ENCODE measurements at regions not wholly inside any gene's neighbourhood (a gene's known extent, or its start where the extent isn't known, plus 50 kb on each side); places are given as distances from the start of the nearest gene placed in this dataset.

DNA sequence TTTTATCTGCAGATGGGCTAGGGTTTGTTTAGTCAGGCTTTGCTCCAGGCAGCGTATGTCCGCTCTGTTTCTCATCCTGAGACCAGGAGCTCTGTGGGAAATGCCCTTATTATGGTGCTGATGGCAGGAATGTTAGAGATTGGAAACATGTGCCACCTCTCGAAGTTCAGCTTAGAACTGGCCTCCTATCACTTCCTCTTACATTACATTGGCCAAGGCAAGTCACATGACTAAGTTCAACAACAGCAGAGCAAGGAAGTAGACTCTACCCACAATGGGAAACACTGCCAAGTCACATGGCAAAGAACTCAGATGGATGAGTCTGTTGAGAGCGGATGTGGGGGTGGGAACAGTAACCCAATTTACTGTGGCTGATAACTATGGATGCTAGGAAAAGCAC is 161.9 kb upstream of the WSCD2 start:
- H3K36me3 Mint-ChIP-seq = no peaks in the 10 kb centered on the region
- H3K4me1 Mint-ChIP-seq (ENCODE audit: low read depth in 2 of 2) = no peaks in the 10 kb centered on the region
- ATAC-seq (no peak), DNase-seq (ENCODE audit: low spot score) (no peak)
- H3K27ac Mint-ChIP-seq = no peak overlapping the region
- peaks cover 9 to 21% of the 10 kb centered on the region in 2 donors for H3K27me3 Mint-ChIP-seq
- no peak overlapping the region for H3K4me3 Mint-ChIP-seq
- H3K9me3 Mint-ChIP-seq = peaks cover 3% of the 10 kb centered on the region

DNA sequence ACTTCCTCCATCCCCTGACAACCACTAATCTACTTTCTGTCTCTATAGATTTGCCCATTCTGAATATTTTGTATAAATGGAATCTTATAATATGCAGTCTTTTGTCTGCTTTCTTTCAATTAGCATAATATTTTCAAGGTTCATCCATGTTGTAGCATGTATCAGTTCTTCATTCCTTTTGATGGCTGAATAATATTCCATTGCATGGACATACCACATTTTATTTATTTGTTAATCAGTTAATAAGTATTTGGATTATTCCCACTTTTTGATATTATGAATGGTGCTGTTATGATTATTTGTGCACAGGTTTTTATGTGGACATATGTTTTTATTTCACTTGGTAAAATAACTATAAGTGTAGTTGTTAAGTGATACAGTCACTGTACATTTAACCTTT is 155.1 kb upstream of the WSCD2 start:
- Mint-ChIP-seq H3K4me1 (ENCODE audit: low read depth in 2 of 2) (no peaks in the 10 kb centered on the region), H3K36me3 (no peaks in the 10 kb centered on the region), H3K4me3 (no peak overlapping the region), H3K27me3 (peaks cover 27 to 44% of the 10 kb centered on the region in 2 donors), H3K9me3 (no peaks in the 10 kb centered on the region), H3K27ac (no peak overlapping the region)
- no peak for ATAC-seq
- no peak for DNase-seq (ENCODE audit: low spot score)

- no peaks in the 10 kb centered on the region for H3K9me3 Mint-ChIP-seq
- DNase-seq (ENCODE audit: low spot score) = no peak
- H3K36me3 Mint-ChIP-seq = no peaks in the 10 kb centered on the region
- peaks cover 29 to 45% of the 10 kb centered on the region in 2 donors for H3K27me3 Mint-ChIP-seq
- no peak overlapping the region for H3K27ac Mint-ChIP-seq
- no peak for ATAC-seq
- H3K4me1 Mint-ChIP-seq (ENCODE audit: low read depth in 2 of 2) = no peaks in the 10 kb centered on the region
- no peak overlapping the region for H3K4me3 Mint-ChIP-seq
These were observed 152.8 kb upstream of the WSCD2 start for GRCh38 chr12:107976331-107976730.

GRCh38 chr12:107978201-107978600 is 150.9 kb upstream of the WSCD2 start:
- peaks cover 32 to 50% of the 10 kb centered on the region in 2 donors for H3K27me3 Mint-ChIP-seq
- ATAC-seq = no peak

DNA sequence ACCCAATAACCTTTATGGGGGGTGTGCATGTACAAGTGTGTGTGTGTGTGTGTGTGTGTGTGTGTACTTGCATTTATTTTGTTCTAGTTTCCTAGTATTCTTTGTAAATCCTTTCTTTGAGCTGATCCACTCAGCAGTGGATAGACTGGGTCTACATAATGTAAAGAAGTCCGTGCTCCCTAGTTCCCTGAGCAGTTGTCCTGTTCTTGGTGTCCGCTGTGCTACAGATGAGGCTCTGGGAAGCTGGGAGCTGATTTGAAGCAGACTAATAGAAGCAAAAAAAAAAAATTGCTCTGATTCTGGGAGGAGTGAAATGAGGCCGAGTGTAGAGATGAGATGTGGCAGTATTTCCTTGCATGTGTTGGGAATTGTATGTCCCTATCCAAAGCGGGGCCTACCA is 150.4 kb upstream of the WSCD2 start:
- Mint-ChIP-seq H3K27ac (no peak overlapping the region), H3K4me3 (no peak overlapping the region), H3K9me3 (no peaks in the 10 kb centered on the region), H3K27me3 (peaks cover 35 to 53% of the 10 kb centered on the region in 2 donors), H3K36me3 (no peaks in the 10 kb centered on the region), H3K4me1 (ENCODE audit: low read depth in 2 of 2) (no peaks in the 10 kb centered on the region)
- DNase-seq (ENCODE audit: low spot score) (no peak), ATAC-seq (no peak)

More at GRCh38 chr12:107978201-107978600, 150.9 kb upstream of the WSCD2 start:
- H3K4me3 Mint-ChIP-seq = no peak overlapping the region
- H3K4me1 Mint-ChIP-seq (ENCODE audit: low read depth in 2 of 2) = no peaks in the 10 kb centered on the region
- H3K27ac Mint-ChIP-seq = no peak overlapping the region
- no peaks in the 10 kb centered on the region for H3K9me3 Mint-ChIP-seq
- DNase-seq (ENCODE audit: low spot score) = no peak
- H3K36me3 Mint-ChIP-seq = no peaks in the 10 kb centered on the region

- peaks cover 25 to 36% of the 10 kb centered on the region in 2 donors for H3K27me3 Mint-ChIP-seq
- no peak for ATAC-seq
These were observed 145.2 kb upstream of the WSCD2 start for GRCh38 chr12:107983756-107984472.

GRCh38 chr12:107984973-107985372 is 144.1 kb upstream of the WSCD2 start:
- no peaks in the 10 kb centered on the region for H3K36me3 Mint-ChIP-seq
- H3K27me3 Mint-ChIP-seq = peaks cover 32 to 43% of the 10 kb centered on the region in 2 donors
- H3K9me3 Mint-ChIP-seq = no peaks in the 10 kb centered on the region
- H3K4me1 Mint-ChIP-seq (ENCODE audit: low read depth in 2 of 2) = no peaks in the 10 kb centered on the region
- H3K4me3 Mint-ChIP-seq = no peak overlapping the region
- ATAC-seq (no peak), DNase-seq (ENCODE audit: low spot score) (no peak)
- no peak overlapping the region for H3K27ac Mint-ChIP-seq

More at GRCh38 chr12:107983756-107984472, 145.2 kb upstream of the WSCD2 start:
- Mint-ChIP-seq H3K36me3 (no peaks in the 10 kb centered on the region), H3K27ac (no peak overlapping the region), H3K4me1 (ENCODE audit: low read depth in 2 of 2) (no peaks in the 10 kb centered on the region), H3K4me3 (no peak overlapping the region), H3K9me3 (no peaks in the 10 kb centered on the region)
- DNase-seq (ENCODE audit: low spot score) = no peak

DNA sequence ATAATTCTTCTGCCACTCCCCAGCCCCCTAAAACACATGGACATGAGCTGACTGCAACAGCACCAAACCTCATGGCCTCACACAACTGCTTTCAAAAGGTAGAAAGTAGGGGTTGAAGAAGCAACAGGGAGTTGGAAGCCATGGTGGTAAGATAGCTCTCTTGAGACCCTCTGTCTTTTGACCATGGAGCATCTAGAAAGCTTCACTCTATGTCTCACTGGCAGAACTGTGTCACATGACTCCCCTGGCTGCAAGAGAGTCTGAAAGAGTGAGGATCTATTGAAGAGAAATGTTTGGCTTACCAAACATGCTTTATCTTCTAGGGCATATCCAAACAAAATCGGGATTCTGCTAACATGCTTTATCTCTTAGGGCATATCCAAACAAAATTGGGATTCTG is 142.9 kb upstream of the WSCD2 start:
- DNase-seq (ENCODE audit: low spot score) (no peak), ATAC-seq (no peak)
- no peaks in the 10 kb centered on the region for H3K4me1 Mint-ChIP-seq (ENCODE audit: low read depth in 2 of 2)
- H3K36me3 Mint-ChIP-seq = no peaks in the 10 kb centered on the region
- H3K27me3 Mint-ChIP-seq = peaks cover 37 to 55% of the 10 kb centered on the region in 2 donors
- no peak overlapping the region for H3K27ac Mint-ChIP-seq
- no peaks in the 10 kb centered on the region for H3K9me3 Mint-ChIP-seq
- H3K4me3 Mint-ChIP-seq = no peak overlapping the region

DNA sequence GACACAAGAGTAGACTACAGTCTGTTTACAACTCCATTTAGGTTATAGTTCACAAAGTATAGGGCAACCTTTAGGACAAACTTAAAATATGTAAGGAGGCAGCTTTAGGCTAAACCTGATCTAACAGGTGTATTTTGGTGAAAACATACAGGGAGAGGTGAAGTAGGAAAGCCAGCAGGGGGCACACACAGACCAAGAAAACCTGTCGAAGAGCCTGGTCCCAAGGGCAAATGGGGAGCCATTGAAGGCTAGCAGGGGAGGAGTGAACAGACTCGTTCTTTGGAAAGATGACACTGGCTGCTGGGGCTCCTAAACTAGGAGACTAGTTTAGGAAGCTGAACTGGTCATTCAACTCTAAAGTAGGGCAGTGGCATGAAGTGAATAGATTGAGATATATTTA is 138.8 kb upstream of the WSCD2 start:
- DNase-seq (ENCODE audit: low spot score) (no peak), ATAC-seq (peak in 1 of 2 donors; percentile 48)
- no peak overlapping the region for H3K27ac Mint-ChIP-seq
- H3K36me3 Mint-ChIP-seq = no peaks in the 10 kb centered on the region
- no peaks in the 10 kb centered on the region for H3K4me1 Mint-ChIP-seq (ENCODE audit: low read depth in 2 of 2)
- H3K27me3 Mint-ChIP-seq = peaks cover 29 to 48% of the 10 kb centered on the region in 2 donors
- no peak overlapping the region for H3K4me3 Mint-ChIP-seq
- no peaks in the 10 kb centered on the region for H3K9me3 Mint-ChIP-seq

GRCh38 chr12:107992029-107992428 is 137.1 kb upstream of the WSCD2 start:
- Mint-ChIP-seq H3K4me1 (ENCODE audit: low read depth in 2 of 2) (no peaks in the 10 kb centered on the region), H3K27me3 (peaks cover 40 to 66% of the 10 kb centered on the region in 2 donors), H3K9me3 (no peaks in the 10 kb centered on the region), H3K4me3 (no peak overlapping the region), H3K36me3 (no peaks in the 10 kb centered on the region), H3K27ac (no peak overlapping the region)
- ATAC-seq = no peak
- no peak for DNase-seq (ENCODE audit: low spot score)

DNA sequence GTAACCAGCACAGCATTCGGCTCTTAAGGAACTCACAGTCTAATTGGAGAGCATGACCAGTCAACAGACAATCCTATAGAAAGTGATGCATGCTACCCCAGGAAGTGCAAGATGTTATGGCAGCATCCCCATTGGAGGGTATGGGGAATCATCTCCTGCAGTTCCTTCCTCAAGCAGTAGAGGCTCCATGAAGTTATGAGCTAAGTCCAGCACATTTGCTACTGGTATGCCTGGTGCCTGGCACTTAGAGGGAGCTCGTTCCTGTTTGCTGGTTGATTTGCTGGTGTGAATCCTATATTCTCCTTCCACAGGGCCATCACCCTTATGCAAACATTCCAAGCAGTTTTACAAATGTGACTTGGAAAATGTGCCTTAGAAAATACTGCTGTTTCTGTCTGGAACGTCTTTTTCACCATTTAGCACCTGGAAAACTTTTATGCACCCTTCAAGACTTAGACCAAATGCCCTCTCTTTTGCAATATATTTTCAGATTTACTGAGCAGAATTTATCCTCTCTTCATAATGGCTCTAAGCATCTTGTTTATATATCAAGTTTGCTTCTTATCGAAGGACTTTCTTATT is 136.1 kb upstream of the WSCD2 start:
- H3K4me1 Mint-ChIP-seq (ENCODE audit: low read depth in 2 of 2) = no peaks in the 10 kb centered on the region
- ATAC-seq (peak in 1 of 2 donors; percentile 44), DNase-seq (ENCODE audit: low spot score) (no peak)
- H3K4me3 Mint-ChIP-seq = no peak overlapping the region
- H3K27ac Mint-ChIP-seq = no peak overlapping the region
- H3K9me3 Mint-ChIP-seq = no peaks in the 10 kb centered on the region
- no peaks in the 10 kb centered on the region for H3K36me3 Mint-ChIP-seq
- peaks cover 45 to 71% of the 10 kb centered on the region in 2 donors for H3K27me3 Mint-ChIP-seq

GRCh38 chr12:107998863-107999262 is 130.2 kb upstream of the WSCD2 start:
- no peak overlapping the region for H3K4me3 Mint-ChIP-seq
- H3K4me1 Mint-ChIP-seq (ENCODE audit: low read depth in 2 of 2) = no peaks in the 10 kb centered on the region
- DNase-seq (ENCODE audit: low spot score) (no peak), ATAC-seq (no peak)
- peaks cover 5% of the 10 kb centered on the region for H3K36me3 Mint-ChIP-seq
- H3K27ac Mint-ChIP-seq = no peak overlapping the region
- peaks cover 43 to 71% of the 10 kb centered on the region in 2 donors for H3K27me3 Mint-ChIP-seq
- H3K9me3 Mint-ChIP-seq = no peaks in the 10 kb centered on the region

DNA sequence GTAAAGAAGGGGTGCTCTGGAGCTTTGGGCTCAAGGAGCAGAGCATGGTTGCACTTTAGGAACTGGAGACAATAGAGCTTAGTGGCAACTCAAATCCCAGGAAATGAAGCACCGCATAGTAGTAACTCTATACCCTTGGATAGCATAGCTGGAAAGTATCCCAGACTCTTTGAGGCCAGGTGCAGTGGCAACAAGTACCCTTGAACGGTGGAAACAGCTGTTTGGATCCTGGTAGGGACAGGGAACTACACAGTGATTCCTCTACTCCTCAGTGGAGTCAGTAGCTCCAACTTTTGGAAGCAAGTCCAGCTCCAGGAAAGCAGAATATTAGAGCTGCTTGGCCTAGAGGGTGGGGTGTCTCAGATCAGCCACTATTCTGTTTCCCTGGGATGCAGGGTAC is 129.0 kb upstream of the WSCD2 start:
- Mint-ChIP-seq H3K27me3 (peaks cover 39 to 59% of the 10 kb centered on the region in 2 donors), H3K4me3 (no peak overlapping the region), H3K36me3 (peaks cover 5% of the 10 kb centered on the region), H3K27ac (no peak overlapping the region), H3K4me1 (ENCODE audit: low read depth in 2 of 2) (no peaks in the 10 kb centered on the region), H3K9me3 (no peaks in the 10 kb centered on the region)
- ATAC-seq = no peak
- DNase-seq (ENCODE audit: low spot score) = no peak

- ATAC-seq (no peak), DNase-seq (ENCODE audit: low spot score) (no peak)
- H3K4me3 Mint-ChIP-seq = no peak overlapping the region
- no peaks in the 10 kb centered on the region for H3K4me1 Mint-ChIP-seq (ENCODE audit: low read depth in 2 of 2)
- H3K36me3 Mint-ChIP-seq = peaks cover 2% of the 10 kb centered on the region
- no peaks in the 10 kb centered on the region for H3K9me3 Mint-ChIP-seq
- peaks cover 21 to 38% of the 10 kb centered on the region in 2 donors for H3K27me3 Mint-ChIP-seq
- H3K27ac Mint-ChIP-seq = no peak overlapping the region
These were observed 124.8 kb upstream of the WSCD2 start for GRCh38 chr12:108004319-108004718.

All from natural killer cell treated with Interleukin-12 subunit alpha and Interleukin-12 subunit beta and Interleukin-15 and Interleukin-18, amount 100 ng/mL, for 72 hours (primary cell).